Stimulated activated memory B cell treated with anti-CD40 and anti-IgM and Interleukin-4, amounts not matched to agents 10 μg/mL and 1 μg/mL and 100 μg/mL, for 72 hours (primary cell): ENCODE measurements at regions not wholly inside any gene's neighbourhood (a gene's known extent, or its start where the extent isn't known, plus 50 kb on each side); places are given as distances from the start of the nearest gene placed in this dataset.

ENCODE experiments used
- ATAC-seq: fragments of 150-1000 bp; cut with Tn5 transposase; 2 replicates; pipeline ENCODE4 v1.10.0; 2021
- H3K27ac Mint-ChIP-seq: one replicate; pipeline ENCODE4 v1.8.0; 2022; ENCODE audit warnings: mild to moderate bottlenecking, mixed read lengths
- H3K27me3 Mint-ChIP-seq: one replicate; pipeline ENCODE4 v1.8.0; 2022; ENCODE audit warnings: mixed read lengths
- H3K36me3 Mint-ChIP-seq: one replicate; pipeline ENCODE4 v1.8.0; 2022; ENCODE audit warnings: mixed read lengths
- H3K4me1 Mint-ChIP-seq: one replicate; pipeline ENCODE4 v1.8.0; 2022; ENCODE audit warnings: mixed read lengths
- H3K4me3 Mint-ChIP-seq: one replicate; pipeline ENCODE4 v1.8.0; 2022; ENCODE audit warnings: mild to moderate bottlenecking, moderate library complexity, mixed read lengths
- H3K9me3 Mint-ChIP-seq: one replicate; pipeline ENCODE4 v1.8.0; 2022; ENCODE audit warnings: mixed read lengths

GRCh38 chr21:14603202-14603601, 57.1 kb upstream of the SAMSN1 start:
- no peaks in the 10 kb centered on the region for H3K27me3 Mint-ChIP-seq
- ATAC-seq: no peak
- H3K4me3 Mint-ChIP-seq: no peak overlapping the region
- no peaks in the 10 kb centered on the region for H3K9me3 Mint-ChIP-seq
- peaks cover 53% of the 10 kb centered on the region for H3K36me3 Mint-ChIP-seq
- H3K4me1 Mint-ChIP-seq: peaks cover 13% of the 10 kb centered on the region
- H3K27ac Mint-ChIP-seq: peak overlapping the region; percentile 1

GRCh38 chr21:14602382-14602958, 56.4 kb upstream of the SAMSN1 start:
- no peak for ATAC-seq
- H3K4me1 Mint-ChIP-seq: peaks cover 13% of the 10 kb centered on the region
- H3K27me3 Mint-ChIP-seq: no peaks in the 10 kb centered on the region
- H3K4me3 Mint-ChIP-seq: peak overlapping the region; percentile 34
- peaks cover 48% of the 10 kb centered on the region for H3K36me3 Mint-ChIP-seq
- no peaks in the 10 kb centered on the region for H3K9me3 Mint-ChIP-seq
- peak overlapping the region; percentile 1 for H3K27ac Mint-ChIP-seq

DNA sequence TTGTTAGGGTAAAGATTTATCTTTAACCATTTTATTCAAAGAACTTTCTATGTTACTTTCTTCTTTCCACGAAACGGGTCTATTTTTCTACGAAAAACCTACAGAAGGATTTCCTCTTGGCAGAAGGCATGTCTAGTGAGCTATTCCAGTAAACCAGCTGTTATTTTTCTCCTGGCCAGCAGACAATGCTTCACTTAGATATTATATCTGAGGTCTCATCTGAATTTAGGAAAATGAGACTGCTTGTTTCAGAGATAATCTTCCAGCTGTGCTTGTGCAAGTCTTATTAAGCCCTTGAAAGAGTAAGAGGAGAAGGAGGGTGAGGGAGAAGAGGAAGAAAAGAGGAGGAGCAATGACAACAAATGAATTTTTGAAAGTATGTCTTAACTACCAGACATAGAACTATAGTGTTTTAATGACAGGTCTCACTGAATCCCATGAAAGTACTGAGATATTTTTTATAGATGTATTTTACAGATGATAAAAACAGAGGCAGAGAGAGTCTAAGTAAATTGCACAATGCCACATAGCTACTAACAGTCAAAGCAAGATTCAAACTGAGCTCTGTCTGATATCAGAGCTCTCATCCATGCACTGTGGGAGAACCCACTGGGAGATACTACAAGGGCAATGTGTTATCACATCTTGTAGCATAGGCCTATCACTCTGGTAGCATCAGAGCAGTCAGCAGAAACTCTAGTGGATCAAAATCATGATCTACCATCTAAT, 54.6 kb upstream of the SAMSN1 start:
- ATAC-seq: no peak
- no peak overlapping the region for H3K4me3 Mint-ChIP-seq
- peaks cover 13% of the 10 kb centered on the region for H3K4me1 Mint-ChIP-seq
- peaks cover 4% of the 10 kb centered on the region for H3K9me3 Mint-ChIP-seq
- H3K27ac Mint-ChIP-seq: peak overlapping the region; percentile 51
- no peaks in the 10 kb centered on the region for H3K27me3 Mint-ChIP-seq
- H3K36me3 Mint-ChIP-seq: peaks cover 56% of the 10 kb centered on the region

GRCh38 chr21:14598065-14598464, 52.0 kb upstream of the SAMSN1 start:
- Mint-ChIP-seq H3K4me3 (no peak overlapping the region), H3K9me3 (peaks cover 6% of the 10 kb centered on the region), H3K4me1 (peaks cover 14% of the 10 kb centered on the region), H3K27ac (no peak overlapping the region), H3K27me3 (no peaks in the 10 kb centered on the region), H3K36me3 (peaks cover 55% of the 10 kb centered on the region)
- no peak for ATAC-seq
